ENCODE measurements at regions not wholly inside any gene's neighbourhood (a gene's known extent, or its start where the extent isn't known, plus 50 kb on each side); places are given as distances from the start of the nearest gene placed in this dataset.

DNA sequence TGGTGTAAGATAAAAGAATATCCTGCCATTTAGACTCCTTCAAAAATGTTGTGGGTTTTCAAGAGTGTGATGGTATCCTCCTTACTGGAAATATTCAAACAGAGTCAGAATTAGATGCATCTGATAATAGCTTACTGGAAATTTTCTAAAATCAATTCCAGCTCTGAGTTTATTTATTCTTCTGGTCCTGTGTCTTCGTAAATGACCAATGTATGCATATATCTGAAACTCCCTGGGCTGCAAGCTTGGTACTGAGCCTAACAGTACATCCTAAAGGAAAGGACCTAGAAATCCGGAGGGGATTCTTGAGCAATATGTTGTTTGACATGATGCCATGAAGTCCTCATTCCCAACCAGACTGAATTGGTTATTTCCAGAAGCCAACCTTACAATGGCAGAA is 130.4 kb downstream of the KCNE4 start:
- Histone ChIP-seq H3K9ac (ENCODE audit: control insufficient read depth, insufficient read depth, low read length) (no peak overlapping the region), H2AFZ (ENCODE audit: control insufficient read depth, low read depth, low read length) (no peak overlapping the region), H3K36me3 (ENCODE audit: control insufficient read depth in 2 of 2, insufficient read depth in 2 of 2, low read length in 1 of 2) (no peaks in the 10 kb centered on the region), H3K4me2 (ENCODE audit: control insufficient read depth, insufficient read depth) (no peak overlapping the region), H3K9me3 (replicated peaks; ENCODE audit: control insufficient read depth, insufficient read depth, low read length) (no peaks in the 10 kb centered on the region), H3K27me3 (replicated peaks in 1 of 2; ENCODE audit: control insufficient read depth in 2 of 2, insufficient read depth in 2 of 2, low read length in 1 of 2) (no peaks in the 10 kb centered on the region), H3K4me1 (ENCODE audit: control insufficient read depth, insufficient read depth, low read length) (no peaks in the 10 kb centered on the region), H3K79me2 (ENCODE audit: control insufficient read depth, insufficient read depth, low read length) (no peaks in the 10 kb centered on the region), H4K20me1 (ENCODE audit: control insufficient read depth, insufficient read depth) (no peaks in the 10 kb centered on the region), H3K4me3 (no peak overlapping the region), H3K27ac (ENCODE audit: control insufficient read depth, insufficient read depth) (no peak overlapping the region)
- SMC1A ChIA-PET (ENCODE audit: uncharacterized antibody, unreplicated experiment) = interaction anchor here (1.0 kb wide), 1 partner anchor 11 kb away, joined by 3 read pairs; no protein-coding TSS in a partner anchor
- DNase-seq (ENCODE audit: low read depth, low spot score) = no peak
- no peak for FAIRE-seq
- ATAC-seq = no peak
- TF ChIP-seq ZSCAN29 (IDR thresholded peaks at IDR 0.05) (no peak), POLR2A (IDR thresholded peaks at IDR 0.05; ENCODE audit: low read depth, low read length) (no peak), EED (IDR thresholded peaks at IDR 0.05; ENCODE audit: low read depth) (no peak), MXI1 (IDR thresholded peaks at IDR 0.05; ENCODE audit: low read depth, low read length) (no peak), ATF7 (IDR thresholded peaks at IDR 0.05; ENCODE audit: low read depth) (no peak), SPI1 (IDR thresholded peaks at IDR 0.05; ENCODE audit: borderline replicate concordance, insufficient read depth, low read depth, low read length) (no peak), KAT2A (conservative IDR thresholded peaks at IDR 0.05; ENCODE audit: control insufficient read depth, low read depth, low read length) (no peak)
- TF ChIP-seq, protein P1, sequence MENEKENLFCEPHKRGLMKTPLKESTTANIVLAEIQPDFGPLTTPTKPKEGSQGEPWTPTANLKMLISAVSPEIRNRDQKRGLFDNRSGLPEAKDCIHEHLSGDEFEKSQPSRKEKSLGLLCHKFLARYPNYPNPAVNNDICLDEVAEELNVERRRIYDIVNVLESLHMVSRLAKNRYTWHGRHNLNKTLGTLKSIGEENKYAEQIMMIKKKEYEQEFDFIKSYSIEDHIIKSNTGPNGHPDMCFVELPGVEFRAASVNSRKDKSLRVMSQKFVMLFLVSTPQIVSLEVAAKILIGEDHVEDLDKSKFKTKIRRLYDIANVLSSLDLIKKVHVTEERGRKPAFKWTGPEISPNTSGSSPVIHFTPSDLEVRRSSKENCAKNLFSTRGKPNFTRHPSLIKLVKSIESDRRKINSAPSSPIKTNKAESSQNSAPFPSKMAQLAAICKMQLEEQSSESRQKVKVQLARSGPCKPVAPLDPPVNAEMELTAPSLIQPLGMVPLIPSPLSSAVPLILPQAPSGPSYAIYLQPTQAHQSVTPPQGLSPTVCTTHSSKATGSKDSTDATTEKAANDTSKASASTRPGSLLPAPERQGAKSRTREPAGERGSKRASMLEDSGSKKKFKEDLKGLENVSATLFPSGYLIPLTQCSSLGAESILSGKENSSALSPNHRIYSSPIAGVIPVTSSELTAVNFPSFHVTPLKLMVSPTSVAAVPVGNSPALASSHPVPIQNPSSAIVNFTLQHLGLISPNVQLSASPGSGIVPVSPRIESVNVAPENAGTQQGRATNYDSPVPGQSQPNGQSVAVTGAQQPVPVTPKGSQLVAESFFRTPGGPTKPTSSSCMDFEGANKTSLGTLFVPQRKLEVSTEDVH (IDR thresholded peaks at IDR 0.05; ENCODE audit: low read depth, partially characterized antibody) = no peak
- TF ChIP-seq, protein P2, sequence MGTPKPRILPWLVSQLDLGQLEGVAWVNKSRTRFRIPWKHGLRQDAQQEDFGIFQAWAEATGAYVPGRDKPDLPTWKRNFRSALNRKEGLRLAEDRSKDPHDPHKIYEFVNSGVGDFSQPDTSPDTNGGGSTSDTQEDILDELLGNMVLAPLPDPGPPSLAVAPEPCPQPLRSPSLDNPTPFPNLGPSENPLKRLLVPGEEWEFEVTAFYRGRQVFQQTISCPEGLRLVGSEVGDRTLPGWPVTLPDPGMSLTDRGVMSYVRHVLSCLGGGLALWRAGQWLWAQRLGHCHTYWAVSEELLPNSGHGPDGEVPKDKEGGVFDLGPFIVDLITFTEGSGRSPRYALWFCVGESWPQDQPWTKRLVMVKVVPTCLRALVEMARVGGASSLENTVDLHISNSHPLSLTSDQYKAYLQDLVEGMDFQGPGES (IDR thresholded peaks at IDR 0.05) = no peak
- TF ChIP-seq, protein P3, sequence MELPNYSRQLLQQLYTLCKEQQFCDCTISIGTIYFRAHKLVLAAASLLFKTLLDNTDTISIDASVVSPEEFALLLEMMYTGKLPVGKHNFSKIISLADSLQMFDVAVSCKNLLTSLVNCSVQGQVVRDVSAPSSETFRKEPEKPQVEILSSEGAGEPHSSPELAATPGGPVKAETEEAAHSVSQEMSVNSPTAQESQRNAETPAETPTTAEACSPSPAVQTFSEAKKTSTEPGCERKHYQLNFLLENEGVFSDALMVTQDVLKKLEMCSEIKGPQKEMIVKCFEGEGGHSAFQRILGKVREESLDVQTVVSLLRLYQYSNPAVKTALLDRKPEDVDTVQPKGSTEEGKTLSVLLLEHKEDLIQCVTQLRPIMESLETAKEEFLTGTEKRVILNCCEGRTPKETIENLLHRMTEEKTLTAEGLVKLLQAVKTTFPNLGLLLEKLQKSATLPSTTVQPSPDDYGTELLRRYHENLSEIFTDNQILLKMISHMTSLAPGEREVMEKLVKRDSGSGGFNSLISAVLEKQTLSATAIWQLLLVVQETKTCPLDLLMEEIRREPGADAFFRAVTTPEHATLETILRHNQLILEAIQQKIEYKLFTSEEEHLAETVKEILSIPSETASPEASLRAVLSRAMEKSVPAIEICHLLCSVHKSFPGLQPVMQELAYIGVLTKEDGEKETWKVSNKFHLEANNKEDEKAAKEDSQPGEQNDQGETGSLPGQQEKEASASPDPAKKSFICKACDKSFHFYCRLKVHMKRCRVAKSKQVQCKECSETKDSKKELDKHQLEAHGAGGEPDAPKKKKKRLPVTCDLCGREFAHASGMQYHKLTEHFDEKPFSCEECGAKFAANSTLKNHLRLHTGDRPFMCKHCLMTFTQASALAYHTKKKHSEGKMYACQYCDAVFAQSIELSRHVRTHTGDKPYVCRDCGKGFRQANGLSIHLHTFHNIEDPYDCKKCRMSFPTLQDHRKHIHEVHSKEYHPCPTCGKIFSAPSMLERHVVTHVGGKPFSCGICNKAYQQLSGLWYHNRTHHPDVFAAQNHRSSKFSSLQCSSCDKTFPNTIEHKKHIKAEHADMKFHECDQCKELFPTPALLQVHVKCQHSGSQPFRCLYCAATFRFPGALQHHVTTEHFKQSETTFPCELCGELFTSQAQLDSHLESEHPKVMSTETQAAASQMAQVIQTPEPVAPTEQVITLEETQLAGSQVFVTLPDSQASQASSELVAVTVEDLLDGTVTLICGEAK (IDR thresholded peaks at IDR 0.05; ENCODE audit: borderline replicate concordance) = no peak
- TF ChIP-seq, protein P4, sequence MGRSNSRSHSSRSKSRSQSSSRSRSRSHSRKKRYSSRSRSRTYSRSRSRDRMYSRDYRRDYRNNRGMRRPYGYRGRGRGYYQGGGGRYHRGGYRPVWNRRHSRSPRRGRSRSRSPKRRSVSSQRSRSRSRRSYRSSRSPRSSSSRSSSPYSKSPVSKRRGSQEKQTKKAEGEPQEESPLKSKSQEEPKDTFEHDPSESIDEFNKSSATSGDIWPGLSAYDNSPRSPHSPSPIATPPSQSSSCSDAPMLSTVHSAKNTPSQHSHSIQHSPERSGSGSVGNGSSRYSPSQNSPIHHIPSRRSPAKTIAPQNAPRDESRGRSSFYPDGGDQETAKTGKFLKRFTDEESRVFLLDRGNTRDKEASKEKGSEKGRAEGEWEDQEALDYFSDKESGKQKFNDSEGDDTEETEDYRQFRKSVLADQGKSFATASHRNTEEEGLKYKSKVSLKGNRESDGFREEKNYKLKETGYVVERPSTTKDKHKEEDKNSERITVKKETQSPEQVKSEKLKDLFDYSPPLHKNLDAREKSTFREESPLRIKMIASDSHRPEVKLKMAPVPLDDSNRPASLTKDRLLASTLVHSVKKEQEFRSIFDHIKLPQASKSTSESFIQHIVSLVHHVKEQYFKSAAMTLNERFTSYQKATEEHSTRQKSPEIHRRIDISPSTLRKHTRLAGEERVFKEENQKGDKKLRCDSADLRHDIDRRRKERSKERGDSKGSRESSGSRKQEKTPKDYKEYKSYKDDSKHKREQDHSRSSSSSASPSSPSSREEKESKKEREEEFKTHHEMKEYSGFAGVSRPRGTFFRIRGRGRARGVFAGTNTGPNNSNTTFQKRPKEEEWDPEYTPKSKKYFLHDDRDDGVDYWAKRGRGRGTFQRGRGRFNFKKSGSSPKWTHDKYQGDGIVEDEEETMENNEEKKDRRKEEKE (IDR thresholded peaks at IDR 0.05) = no peak
- CTCF ChIA-PET = no interaction called here
- in situ Hi-C loops (cut with MboI) (no loop called here), intact Hi-C loops (cut with micrococcal nuclease; ENCODE audit: unreplicated experiment) (no loop called here)
- POLR2A ChIA-PET = no interaction called here
- RAD21 ChIA-PET (ENCODE audit: unreplicated experiment) = no interaction called here
- no TSS peak for BruUV-seq (replicated peaks)
- 14% methylated on average over 2 of the region's 2 CpGs for WGBS (ENCODE audit: insufficient coverage, insufficient replicate concordance, low lambda C conversion rate, missing lambda C conversion rate)

Measured in GM12878 (cell line).